CD14-positive monocyte (primary cell): ENCODE measurements at regions not wholly inside any gene's neighbourhood (a gene's known extent, or its start where the extent isn't known, plus 50 kb on each side); places are given as distances from the start of the nearest gene placed in this dataset.

Source experiments
- DNase-seq, 3 donors: peaks; one replicate each; pipeline ENCODE4 v3.0.0-alpha.2; 2011 to 2022
- H2AFZ ChIP-seq: 2 replicates; pipeline ENCODE4 v1.6.0; 2012; ENCODE audit warnings: mild to moderate bottlenecking, low read depth, low read length, inconsistent platforms; ENCODE audit not compliant: insufficient read depth, poor library complexity, severe bottlenecking
- H3K27ac ChIP-seq, 2 donors: 1 replicate in 1 of 2; 2 replicates in 1 of 2; pipeline ENCODE4 v1.5.1; 2012 to 2013; ENCODE audit warnings: low read length in 2 of 2, control low read depth in 1 of 2, inconsistent platforms in 1 of 2, low read depth in 1 of 2, mild to moderate bottlenecking in 1 of 2
- H3K27me3 ChIP-seq, 2 donors: one replicate each; pipeline versions ENCODE4 v1.6.0 to v1.6.1; 2011 to 2013; ENCODE audit warnings: low read length in 2 of 2; ENCODE audit not compliant: control insufficient read depth in 2 of 2, insufficient read depth in 2 of 2
- H3K36me3 ChIP-seq, 2 donors: replicated peaks in 1 of 2; 1 replicate in 1 of 2; 2 replicates in 1 of 2; pipeline versions ENCODE4 v1.5.1 to v1.6.1; 2012 to 2013; ENCODE audit warnings: low read length in 2 of 2, control low read depth in 1 of 2, inconsistent platforms in 1 of 2, mild to moderate bottlenecking in 1 of 2; ENCODE audit not compliant: insufficient read depth in 2 of 2, control insufficient read depth in 1 of 2
- H3K4me1 ChIP-seq, 2 donors: 1 replicate in 1 of 2; 2 replicates in 1 of 2; pipeline versions ENCODE4 v1.5.1 to v1.6.1; 2012 to 2013; ENCODE audit warnings: low read length in 2 of 2, control low read depth in 1 of 2, inconsistent platforms in 1 of 2, mild to moderate bottlenecking in 1 of 2, moderate library complexity in 1 of 2; ENCODE audit not compliant: insufficient read depth in 2 of 2, control insufficient read depth in 1 of 2
- H3K4me2 ChIP-seq: replicated peaks from 2 replicates; pipeline ENCODE3; 2012; ENCODE audit warnings: low read length, moderate library complexity, mild to moderate bottlenecking; ENCODE audit not compliant: poor library complexity, severe bottlenecking; ENCODE audit errors: extremely low read depth
- H3K4me3 ChIP-seq, 3 experiments: fragments of 200-600 bp in 1 of 3; sonication (generic) in 1 of 3; replicated peaks in 1 of 3; 1 replicate in 2 of 3; 2 replicates in 1 of 3; pipeline ENCODE4 v1.5.1; 2011 to 2013; ENCODE audit warnings: low read length in 3 of 3, mild to moderate bottlenecking in 3 of 3, control low read depth in 2 of 3, low read depth in 2 of 3, inconsistent platforms in 1 of 3, moderate library complexity in 1 of 3
- H3K79me2 ChIP-seq: 2 replicates; pipeline ENCODE4 v1.6.0; 2012; ENCODE audit warnings: mild to moderate bottlenecking, control low read depth, inconsistent platforms, low read length, moderate library complexity; ENCODE audit not compliant: insufficient read depth
- H3K9ac ChIP-seq: 2 replicates; pipeline ENCODE4 v1.6.0; 2017; ENCODE audit warnings: low read length, mild to moderate bottlenecking; ENCODE audit not compliant: insufficient read depth, poor library complexity, severe bottlenecking
- H3K9me3 ChIP-seq, 2 donors: replicated peaks in 1 of 2; 1 replicate in 1 of 2; 2 replicates in 1 of 2; pipeline versions ENCODE4 v1.5.1 to v1.6.1; 2012 to 2013; ENCODE audit warnings: low read length in 2 of 2, control low read depth in 1 of 2; ENCODE audit not compliant: control insufficient read depth in 1 of 2, insufficient read depth in 1 of 2
- H4K20me1 ChIP-seq: 2 replicates; pipeline ENCODE4 v1.6.0; 2012; ENCODE audit warnings: mild to moderate bottlenecking, low read length, control low read depth, moderate library complexity; ENCODE audit not compliant: insufficient read depth
- H3K27ac Mint-ChIP-seq, 7 donors: one replicate each; pipeline ENCODE4 v1.8.0; 2020; ENCODE audit warnings: mild to moderate bottlenecking in 7 of 7, mixed read lengths in 7 of 7, moderate library complexity in 6 of 7, inconsistent platforms in 2 of 7
- H3K27me3 Mint-ChIP-seq, 3 donors: one replicate each; pipeline ENCODE4 v1.8.0; 2021 to 2022; ENCODE audit warnings: low read depth in 3 of 3, mild to moderate bottlenecking in 3 of 3, mixed read lengths in 3 of 3, moderate library complexity in 3 of 3, inconsistent platforms in 1 of 3
- H3K36me3 Mint-ChIP-seq, 2 donors: one replicate each; pipeline ENCODE4 v1.8.0; 2020; ENCODE audit warnings: mixed read lengths in 2 of 2, inconsistent platforms in 1 of 2, mild to moderate bottlenecking in 1 of 2
- H3K4me1 Mint-ChIP-seq: one replicate; pipeline ENCODE4 v1.8.0; 2020; ENCODE audit warnings: mild to moderate bottlenecking, mixed read lengths
- H3K4me3 Mint-ChIP-seq, 2 donors: one replicate each; pipeline ENCODE4 v1.8.0; 2020; ENCODE audit warnings: mild to moderate bottlenecking in 2 of 2, mixed read lengths in 2 of 2, moderate library complexity in 1 of 2
- H3K9me3 Mint-ChIP-seq, 7 donors: one replicate each; pipeline ENCODE4 v1.8.0; 2020 to 2022; ENCODE audit warnings: mixed read lengths in 7 of 7, mild to moderate bottlenecking in 6 of 7, moderate library complexity in 6 of 7, inconsistent platforms in 2 of 7
- WGBS: methylation state at CpG from one replicate; pipeline ENCODE4 v1.1.5; 2013; ENCODE audit warnings: missing lambda C conversion rate; ENCODE audit not compliant: insufficient coverage; 5-methylcytosine and 5-hydroxymethylcytosine counted together
- intact Hi-C, 2 donors: fragments of 100-400 bp; cut with micrococcal nuclease; formaldehyde crosslinking; loops; one replicate each; pipeline versions ENCODE4 v1.15.0 to v1.15.1; 2023
- TF ChIP-seq, protein P1 (sequence below): fragments of 200-600 bp; IDR thresholded peaks from one replicate; pipeline ENCODE4 v1.8.0; 2022; ENCODE audit warnings: antibody characterized with exemption, mild to moderate bottlenecking

DNA sequence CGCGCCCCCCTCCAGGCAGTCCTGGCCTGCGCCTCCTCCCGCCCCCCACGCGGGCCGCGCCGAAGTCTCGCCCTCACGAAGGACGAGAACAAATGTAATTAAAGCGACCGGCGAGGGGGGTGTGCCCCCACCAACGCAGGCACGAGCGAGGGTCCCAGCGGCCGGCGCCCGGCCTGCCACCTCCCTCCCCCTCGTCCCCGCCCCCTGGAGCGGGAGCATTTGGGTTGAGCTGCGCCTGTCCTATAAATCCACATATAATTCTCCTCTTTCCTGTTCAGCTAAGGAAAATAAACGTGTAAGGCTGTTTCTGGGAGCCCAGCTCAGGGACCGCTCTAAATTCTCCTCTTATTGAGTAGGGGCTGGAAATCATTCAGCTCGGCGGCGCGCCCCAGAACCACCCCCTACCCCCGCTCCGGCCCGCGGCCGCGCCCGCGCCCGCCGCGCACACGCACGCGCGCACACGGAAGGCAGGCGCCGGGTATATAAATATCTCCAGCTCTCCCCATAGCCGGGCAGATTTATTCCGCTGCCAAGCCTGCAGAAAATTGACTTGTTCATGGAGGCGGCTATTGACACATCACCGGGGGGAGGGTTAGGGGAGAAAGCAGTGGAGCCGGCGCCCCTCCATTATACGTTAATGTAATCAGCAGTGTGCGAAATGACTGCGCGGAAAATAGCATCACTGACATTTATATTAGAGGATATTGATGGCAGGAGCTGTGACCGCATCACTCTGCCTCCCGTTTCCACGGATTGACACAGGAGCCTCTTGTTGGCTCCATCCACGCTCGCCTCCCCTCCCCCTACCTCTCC, 61.6 kb upstream of the BTRC start:
- peaks cover 0 to 10% (median 3%) of the 10 kb centered on the region in 7 donors for H3K9me3 Mint-ChIP-seq
- Histone ChIP-seq H3K4me2 (peak overlapping the region; percentile 55), H3K27me3 (peaks cover 66 to 87% of the 10 kb centered on the region in 2 donors), H3K27ac (no peak overlapping the region), H3K9me3 (peaks cover 0 to 21% of the 10 kb centered on the region in 2 donors), H3K79me2 (no peaks in the 10 kb centered on the region), H3K4me3 (peak overlapping the region in 1 of 3 experiments; percentile 39), H3K9ac (no peak overlapping the region), H4K20me1 (no peaks in the 10 kb centered on the region), H2AFZ (peak overlapping the region; percentile 8), H3K4me1 (peaks cover 3 to 16% of the 10 kb centered on the region in 2 donors), H3K36me3 (no peaks in the 10 kb centered on the region)
- H3K4me3 Mint-ChIP-seq = peak overlapping the region in 1 of 2 donors; percentile 66
- DNase-seq = no peak
- H3K27ac Mint-ChIP-seq = no peak overlapping the region
- H3K36me3 Mint-ChIP-seq = no peaks in the 10 kb centered on the region
- peaks cover 9% of the 10 kb centered on the region for H3K4me1 Mint-ChIP-seq
- under 1% methylated on average over 20 of the region's 65 CpGs for WGBS
- TF ChIP-seq, protein P1, sequence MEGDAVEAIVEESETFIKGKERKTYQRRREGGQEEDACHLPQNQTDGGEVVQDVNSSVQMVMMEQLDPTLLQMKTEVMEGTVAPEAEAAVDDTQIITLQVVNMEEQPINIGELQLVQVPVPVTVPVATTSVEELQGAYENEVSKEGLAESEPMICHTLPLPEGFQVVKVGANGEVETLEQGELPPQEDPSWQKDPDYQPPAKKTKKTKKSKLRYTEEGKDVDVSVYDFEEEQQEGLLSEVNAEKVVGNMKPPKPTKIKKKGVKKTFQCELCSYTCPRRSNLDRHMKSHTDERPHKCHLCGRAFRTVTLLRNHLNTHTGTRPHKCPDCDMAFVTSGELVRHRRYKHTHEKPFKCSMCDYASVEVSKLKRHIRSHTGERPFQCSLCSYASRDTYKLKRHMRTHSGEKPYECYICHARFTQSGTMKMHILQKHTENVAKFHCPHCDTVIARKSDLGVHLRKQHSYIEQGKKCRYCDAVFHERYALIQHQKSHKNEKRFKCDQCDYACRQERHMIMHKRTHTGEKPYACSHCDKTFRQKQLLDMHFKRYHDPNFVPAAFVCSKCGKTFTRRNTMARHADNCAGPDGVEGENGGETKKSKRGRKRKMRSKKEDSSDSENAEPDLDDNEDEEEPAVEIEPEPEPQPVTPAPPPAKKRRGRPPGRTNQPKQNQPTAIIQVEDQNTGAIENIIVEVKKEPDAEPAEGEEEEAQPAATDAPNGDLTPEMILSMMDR = no peak
- intact Hi-C loops = no loop called here
- H3K27me3 Mint-ChIP-seq = peaks cover 78 to 90% (median 85%) of the 10 kb centered on the region in 3 donors

DNA sequence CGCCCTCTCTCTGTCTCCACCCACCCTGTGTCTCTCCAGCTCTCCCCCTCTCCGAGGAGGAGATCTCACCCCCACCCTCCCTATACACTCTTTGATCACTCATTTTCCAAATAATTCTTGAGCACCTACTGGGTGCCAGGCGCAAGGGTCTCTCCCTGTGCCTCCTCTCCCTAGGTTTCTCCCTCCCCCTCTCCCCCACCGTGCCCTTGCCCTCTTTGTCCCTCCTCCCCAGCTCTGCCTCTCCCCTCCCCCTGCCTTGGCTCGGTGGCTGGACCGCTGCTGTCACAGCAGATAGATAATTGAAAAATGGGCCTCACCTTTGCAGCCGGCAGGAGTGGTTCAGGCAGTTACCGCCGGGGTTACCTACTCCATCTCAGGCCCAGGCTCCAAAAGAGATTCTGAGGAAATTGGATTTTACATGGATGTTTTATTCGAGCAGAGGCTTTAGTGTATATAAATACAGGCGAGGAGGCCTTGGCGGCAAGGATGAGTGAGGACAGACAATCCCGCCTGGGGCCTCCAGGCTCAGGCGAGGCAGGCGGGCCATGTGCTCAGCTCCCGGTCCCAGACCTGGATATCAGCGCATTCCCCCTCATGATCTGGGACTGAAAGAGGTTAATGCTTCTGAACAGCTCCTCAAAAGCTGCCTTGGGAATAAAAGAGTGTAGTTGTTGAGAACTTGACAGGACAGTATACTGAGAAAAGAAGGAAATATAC, 60.8 kb upstream of the BTRC start:
- Histone ChIP-seq H3K79me2 (no peaks in the 10 kb centered on the region), H3K9ac (no peak overlapping the region), H3K4me2 (no peak overlapping the region), H3K4me1 (peaks cover 3 to 16% of the 10 kb centered on the region in 2 donors), H3K9me3 (peaks cover 0 to 21% of the 10 kb centered on the region in 2 donors), H3K4me3 (no peak overlapping the region), H2AFZ (no peak overlapping the region), H3K27me3 (peaks cover 67 to 82% of the 10 kb centered on the region in 2 donors), H3K36me3 (no peaks in the 10 kb centered on the region), H3K27ac (no peak overlapping the region), H4K20me1 (no peaks in the 10 kb centered on the region)
- intact Hi-C loops = no loop called here
- Mint-ChIP-seq H3K27ac (no peak overlapping the region), H3K27me3 (peaks cover 81 to 91% (median 83%) of the 10 kb centered on the region in 3 donors), H3K4me3 (peak overlapping the region in 1 of 2 donors; percentile 66), H3K36me3 (no peaks in the 10 kb centered on the region), H3K9me3 (peaks cover 0 to 8% (median 3%) of the 10 kb centered on the region in 7 donors), H3K4me1 (peaks cover 9% of the 10 kb centered on the region)
- TF ChIP-seq, protein P1 = no peak
- WGBS = 38% methylated on average over 12 of the region's 17 CpGs
- DNase-seq = no peak
